ENCODE measurements at regions not wholly inside any gene's neighbourhood (a gene's known extent, or its start where the extent isn't known, plus 50 kb on each side); places are given as distances from the start of the nearest gene placed in this dataset.
A peak's percentile ranks its signal among the peaks of the same experiment; 100 is the strongest.

DNA sequence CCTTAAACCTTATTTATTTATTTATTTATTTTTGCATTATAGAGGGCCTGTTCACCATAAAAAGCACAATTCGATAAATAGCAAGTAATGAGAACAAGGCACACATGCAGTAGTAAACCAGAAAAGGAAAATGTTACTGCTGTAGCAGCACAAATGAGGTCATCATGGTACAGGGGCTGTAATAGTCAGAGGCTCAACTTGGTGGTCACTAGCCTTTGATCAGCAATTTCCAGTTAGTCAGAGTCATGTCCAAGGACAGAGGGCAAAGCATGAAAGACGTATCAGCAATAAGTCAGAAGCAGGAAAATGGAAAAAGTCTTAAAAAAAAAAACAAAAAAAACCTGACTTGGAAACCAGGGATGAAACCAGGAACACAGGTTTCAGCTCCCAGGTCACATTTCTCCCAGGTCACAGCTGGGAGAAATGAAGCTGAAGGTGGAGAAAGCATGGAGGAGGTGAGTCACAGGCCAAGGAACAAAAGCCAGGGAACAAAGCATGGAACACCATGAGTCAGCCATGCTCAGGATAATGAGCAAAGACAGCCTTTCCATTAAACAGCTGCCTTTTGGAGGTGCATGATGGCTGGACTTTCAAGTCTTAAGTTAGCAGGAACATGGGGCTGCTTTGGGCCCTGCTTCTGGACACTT is 556.3 kb downstream of the LTN1 start:
- Histone ChIP-seq H3K9me3 (ENCODE audit: low read depth) (no peaks in the 10 kb centered on the region), H3K4me1 (ENCODE audit: low read depth) (no peaks in the 10 kb centered on the region), H3K4me3 (no peak overlapping the region), H3K36me3 (no peaks in the 10 kb centered on the region), H3K27ac (no peak overlapping the region), H3K27me3 (peaks cover 3% of the 10 kb centered on the region)
- TF ChIP-seq CTCF (IDR thresholded peaks at IDR 0.05; ENCODE audit: low read depth, low read length) = no peak
- DNase-seq (ENCODE audit: low read depth in 1 of 2, low spot score in 1 of 2) = peak in 1 of 2 donors; percentile 28

- no peaks in the 10 kb centered on the region for H3K9me3 ChIP-seq (ENCODE audit: low read depth)
- TF ChIP-seq CTCF (IDR thresholded peaks at IDR 0.05; ENCODE audit: low read depth, low read length) = no peak
- H3K36me3 ChIP-seq = no peaks in the 10 kb centered on the region
- H3K27ac ChIP-seq = no peak overlapping the region
- no peak for DNase-seq (ENCODE audit: low read depth in 1 of 2, low spot score in 1 of 2)
- H3K4me1 ChIP-seq (ENCODE audit: low read depth) = peaks cover 5% of the 10 kb centered on the region
- H3K27me3 ChIP-seq = no peaks in the 10 kb centered on the region
- H3K4me3 ChIP-seq = no peak overlapping the region
These were observed 561.0 kb downstream of the LTN1 start for GRCh38 chr21:28431527-28432200.

DNA sequence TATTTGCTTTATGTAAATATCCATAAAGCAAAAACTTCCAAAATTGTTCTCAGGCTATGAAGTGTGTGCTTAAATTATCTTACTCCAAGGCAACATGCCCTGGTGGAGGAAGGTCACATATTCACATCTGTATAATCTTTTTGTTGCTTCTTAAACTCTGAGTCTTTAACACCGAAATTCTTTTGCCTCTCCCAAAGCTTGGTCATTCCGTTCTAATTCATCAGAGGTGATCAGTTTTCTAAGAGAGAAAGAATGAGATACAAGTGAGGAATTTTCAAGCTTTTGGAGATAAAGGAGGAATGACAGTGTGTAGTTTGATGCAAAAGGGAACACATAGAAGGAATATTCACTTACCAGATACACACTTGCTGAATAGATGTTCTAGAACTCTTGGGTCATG is 561.7 kb downstream of the LTN1 start:
- Histone ChIP-seq H3K36me3 (no peaks in the 10 kb centered on the region), H3K27ac (no peak overlapping the region), H3K9me3 (ENCODE audit: low read depth) (no peaks in the 10 kb centered on the region), H3K4me3 (no peak overlapping the region), H3K4me1 (ENCODE audit: low read depth) (peaks cover 5% of the 10 kb centered on the region), H3K27me3 (no peaks in the 10 kb centered on the region)
- TF ChIP-seq CTCF (IDR thresholded peaks at IDR 0.05; ENCODE audit: low read depth, low read length) = no peak
- no peak for DNase-seq (ENCODE audit: low read depth in 1 of 2, low spot score in 1 of 2)

DNA sequence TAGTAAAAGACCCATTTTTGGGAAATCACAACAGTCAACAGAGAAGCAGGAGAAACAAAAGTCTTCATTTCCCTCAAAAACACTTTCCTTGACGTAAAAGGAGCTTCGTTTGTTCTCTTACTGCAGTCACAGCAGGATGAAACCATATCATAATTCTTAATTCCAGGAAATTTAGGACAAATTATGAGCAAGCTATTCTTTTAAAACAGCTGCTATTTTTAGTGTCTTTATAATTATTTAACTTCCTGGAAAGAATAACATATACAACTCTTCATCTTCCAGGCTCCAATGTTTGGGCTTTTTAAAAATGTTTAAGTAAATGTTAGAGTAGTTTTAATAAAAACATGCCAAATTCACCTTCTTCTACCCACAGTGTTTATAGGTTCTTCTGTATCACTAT is 563.5 kb downstream of the LTN1 start:
- Histone ChIP-seq H3K27me3 (no peaks in the 10 kb centered on the region), H3K4me3 (no peak overlapping the region), H3K4me1 (ENCODE audit: low read depth) (peaks cover 5% of the 10 kb centered on the region), H3K36me3 (no peaks in the 10 kb centered on the region), H3K27ac (no peak overlapping the region), H3K9me3 (ENCODE audit: low read depth) (no peaks in the 10 kb centered on the region)
- TF ChIP-seq CTCF (IDR thresholded peaks at IDR 0.05; ENCODE audit: low read depth, low read length) = no peak
- DNase-seq (ENCODE audit: low read depth in 1 of 2, low spot score in 1 of 2) = no peak

- TF ChIP-seq CTCF (IDR thresholded peaks at IDR 0.05; ENCODE audit: low read depth, low read length) = no peak
- Histone ChIP-seq H3K27me3 (no peaks in the 10 kb centered on the region), H3K4me1 (ENCODE audit: low read depth) (peaks cover 5% of the 10 kb centered on the region), H3K36me3 (no peaks in the 10 kb centered on the region), H3K9me3 (ENCODE audit: low read depth) (no peaks in the 10 kb centered on the region), H3K4me3 (no peak overlapping the region), H3K27ac (no peak overlapping the region)
- peak; percentile 5 to 47 for DNase-seq (ENCODE audit: low read depth in 1 of 2, low spot score in 1 of 2)
These were observed 565.2 kb downstream of the LTN1 start for GRCh38 chr21:28427394-28428022.
